HL-60 (cell line): ENCODE measurements at regions not wholly inside any gene's neighbourhood (a gene's known extent, or its start where the extent isn't known, plus 50 kb on each side); places are given as distances from the start of the nearest gene placed in this dataset.

Experiments used
- CTCF ChIP-seq: IDR thresholded peaks from one replicate; pipeline ENCODE4 v1.5.1; 2011; ENCODE audit warnings: low read length, control low read depth, inconsistent platforms; ENCODE audit not compliant: insufficient read depth
- GABPA ChIP-seq: IDR thresholded peaks from 2 replicates; pipeline ENCODE4 v1.6.1; 2012; ENCODE audit warnings: low read depth
- POLR2AphosphoS5 ChIP-seq: IDR thresholded peaks from 2 replicates; pipeline ENCODE4 v1.6.1; 2012; ENCODE audit warnings: low read depth
- REST ChIP-seq: IDR thresholded peaks from 2 replicates; pipeline ENCODE4 v1.6.1; 2012; ENCODE audit warnings: low read depth; ENCODE audit not compliant: insufficient replicate concordance
- SPI1 ChIP-seq: IDR thresholded peaks from 2 replicates; pipeline ENCODE4 v1.6.1; 2012; ENCODE audit warnings: low read depth, mild to moderate bottlenecking, borderline replicate concordance

GRCh38 chr16:76195648-76196047 is 81.6 kb upstream of the CNTNAP4 start:
- TF ChIP-seq CTCF = no peak
- no peak for TF ChIP-seq POLR2AphosphoS5
- TF ChIP-seq SPI1 = no peak
- no peak for TF ChIP-seq REST
- no peak for TF ChIP-seq GABPA
